H1 (cell line): ENCODE measurements at regions not wholly inside any gene's neighbourhood (a gene's known extent, or its start where the extent isn't known, plus 50 kb on each side); places are given as distances from the start of the nearest gene placed in this dataset.
"Not testable (repeated sequence)": the region's sequence is repeated elsewhere in the genome, so short reads cannot be mapped to it uniquely, and the experiment has no call there.

Experiments used
- CTCF ChIA-PET: fragments of 300-600 bp; sonication (Branson Sonifier 250); formaldehyde crosslinking; loops from one replicate; lab custom pipeline; 2021; ENCODE audit not compliant: partially characterized antibody; lab: Charles Lee
- POLR2A ChIA-PET: fragments of 300-600 bp; sonication (Branson Sonifier 250); formaldehyde crosslinking; loops from one replicate; lab custom pipeline; 2021; ENCODE audit warnings: inconsistent platforms; ENCODE audit not compliant: partially characterized antibody; lab: Charles Lee
- DNase-seq, 2 experiments: peaks; one replicate each; pipeline versions ENCODE4 v3.0.0 to v3.0.0-alpha.2; 2010 to 2022; ENCODE audit warnings: low spot score in 2 of 2, low read depth in 1 of 2, mixed read lengths in 1 of 2
- FAIRE-seq: peaks from 2 replicates; lab custom pipeline; 2011; peaks lifted over from hg19 to GRCh38; lab: Jason Lieb, UNC
- H2AFZ ChIP-seq: 2 replicates; pipeline ENCODE4 v1.8.1; 2012; ENCODE audit warnings: low read length, inconsistent platforms
- H2AK5ac ChIP-seq: 2 replicates; pipeline ENCODE4 v1.6.1; 2013; ENCODE audit warnings: low read depth, low read length
- H2BK120ac ChIP-seq: replicated peaks from 2 replicates; pipeline ENCODE3; 2013; ENCODE audit warnings: low read depth, low read length, inconsistent platforms
- H2BK12ac ChIP-seq: 2 replicates; pipeline ENCODE4 v1.6.1; 2013; ENCODE audit warnings: low read depth, low read length
- H2BK15ac ChIP-seq: 2 replicates; pipeline ENCODE4 v1.6.1; 2013; ENCODE audit warnings: low read length
- H2BK20ac ChIP-seq: 2 replicates; pipeline ENCODE4 v1.6.1; 2013; ENCODE audit warnings: low read length
- H2BK5ac ChIP-seq: 2 replicates; pipeline ENCODE4 v1.6.1; 2013; ENCODE audit warnings: low read depth, low read length
- H3K14ac ChIP-seq: 2 replicates; pipeline ENCODE4 v1.6.1; 2013; ENCODE audit warnings: inconsistent platforms; ENCODE audit not compliant: insufficient read length
- H3K18ac ChIP-seq: 2 replicates; pipeline ENCODE4 v1.6.1; 2013; ENCODE audit warnings: low read length; ENCODE audit errors: extremely low read depth
- H3K23ac ChIP-seq: 2 replicates; pipeline ENCODE4 v1.6.1; 2013; ENCODE audit warnings: inconsistent platforms; ENCODE audit not compliant: insufficient read length
- H3K23me2 ChIP-seq: 2 replicates; pipeline ENCODE4 v1.6.1; 2013; ENCODE audit warnings: low read depth, low read length
- H3K27ac ChIP-seq: 2 replicates; pipeline ENCODE4 v1.6.1; 2011; ENCODE audit warnings: low read depth, low read length, inconsistent platforms
- H3K27me3 ChIP-seq, 4 experiments: replicated peaks in 1 of 4; 1 replicate in 1 of 4; 2 replicates in 3 of 4; pipeline versions ENCODE4 v1.6.1 to v1.8.1; 2011 to 2013; ENCODE audit warnings: low read length in 3 of 4, mild to moderate bottlenecking in 3 of 4, inconsistent platforms in 2 of 4, mixed read lengths in 2 of 4, moderate library complexity in 1 of 4; ENCODE audit not compliant: control insufficient read depth in 3 of 4, insufficient read depth in 3 of 4; ENCODE audit errors: extremely low read depth in 1 of 4
- H3K36me3 ChIP-seq, 4 experiments: 2 replicates each; pipeline versions ENCODE4 v1.6.1 to v1.8.1; 2011 to 2013; ENCODE audit warnings: mild to moderate bottlenecking in 4 of 4, low read length in 3 of 4, moderate library complexity in 2 of 4, control low read depth in 1 of 4, inconsistent platforms in 1 of 4; ENCODE audit not compliant: insufficient read depth in 4 of 4, control insufficient read depth in 2 of 4
- H3K4ac ChIP-seq: replicated peaks from 2 replicates; pipeline ENCODE3; 2013; ENCODE audit warnings: low read length, low read depth, mixed read lengths, inconsistent platforms; ENCODE audit not compliant: insufficient read length
- H3K4me1 ChIP-seq, 4 experiments: replicated peaks in 1 of 4; 1 replicate in 1 of 4; 2 replicates in 3 of 4; pipeline versions ENCODE4 v1.6.1 to v1.8.1; 2011 to 2013; ENCODE audit warnings: low read length in 3 of 4, inconsistent platforms in 2 of 4, mixed read lengths in 1 of 4; ENCODE audit not compliant: insufficient read depth in 4 of 4, control insufficient read depth in 3 of 4
- H3K4me2 ChIP-seq, 2 experiments: 2 replicates each; pipeline versions ENCODE4 v1.6.1 to v1.8.1; 2011 to 2013; ENCODE audit warnings: low read depth in 2 of 2, low read length in 2 of 2, control low read depth in 1 of 2, inconsistent platforms in 1 of 2, mild to moderate bottlenecking in 1 of 2; ENCODE audit not compliant: insufficient read depth in 1 of 2
- H3K4me3 ChIP-seq, 4 experiments: fragments of 200-600, 300-600 bp in 1 of 4; sonication (generic), shearing (Covaris generic), sonication (Bioruptor Twin) in 1 of 4; 2 replicates each; pipeline versions ENCODE4 v1.5.1 to v1.8.1; 2011 to 2016; ENCODE audit warnings: low read length in 4 of 4, low read depth in 3 of 4, control low read depth in 2 of 4, inconsistent platforms in 2 of 4, mild to moderate bottlenecking in 2 of 4, mixed read lengths in 1 of 4, moderate library complexity in 1 of 4; ENCODE audit not compliant: insufficient read depth in 2 of 4; ENCODE audit errors: extremely low read depth in 1 of 4
- H3K56ac ChIP-seq: replicated peaks from 2 replicates; pipeline ENCODE3; 2013; ENCODE audit warnings: low read depth, mild to moderate bottlenecking, mixed read lengths, low read length, inconsistent platforms; ENCODE audit not compliant: insufficient read length
- H3K79me1 ChIP-seq: 2 replicates; pipeline ENCODE4 v1.6.1; 2013; ENCODE audit warnings: low read depth, low read length, control low read depth
- H3K79me2 ChIP-seq, 2 experiments: 2 replicates each; pipeline versions ENCODE4 v1.6.1 to v1.8.1; 2012 to 2013; ENCODE audit warnings: low read length in 2 of 2, mild to moderate bottlenecking in 2 of 2, inconsistent platforms in 1 of 2; ENCODE audit not compliant: insufficient read depth in 2 of 2, control insufficient read depth in 1 of 2
- H3K9ac ChIP-seq, 4 experiments: replicated peaks in 1 of 4; 1 replicate in 1 of 4; 2 replicates in 3 of 4; pipeline versions ENCODE4 v1.6.1 to v1.8.1; 2011 to 2013; ENCODE audit warnings: low read depth in 3 of 4, low read length in 3 of 4, control low read depth in 2 of 4, mild to moderate bottlenecking in 2 of 4, moderate library complexity in 2 of 4, inconsistent platforms in 1 of 4; ENCODE audit errors: extremely low read depth in 1 of 4
- H3K9me3 ChIP-seq, 2 experiments: 2 replicates each; pipeline versions ENCODE4 v1.6.1 to v1.8.1; 2012 to 2013; ENCODE audit warnings: mild to moderate bottlenecking in 2 of 2, moderate library complexity in 2 of 2, control low read depth in 1 of 2, inconsistent platforms in 1 of 2, low read depth in 1 of 2, low read length in 1 of 2, mixed read lengths in 1 of 2; ENCODE audit not compliant: insufficient read depth in 2 of 2
- H4K20me1 ChIP-seq, 2 experiments: replicated peaks in 1 of 2; 2 replicates each; pipeline versions ENCODE3 to v1.8.1; 2011 to 2013; ENCODE audit warnings: inconsistent platforms in 2 of 2, low read length in 2 of 2, mild to moderate bottlenecking in 1 of 2; ENCODE audit not compliant: insufficient read depth in 2 of 2, control insufficient read depth in 1 of 2
- H4K5ac ChIP-seq: 2 replicates; pipeline ENCODE4 v1.6.1; 2013; ENCODE audit warnings: low read length, low read depth, mixed read lengths, inconsistent platforms; ENCODE audit not compliant: insufficient read length
- H4K8ac ChIP-seq: 2 replicates; pipeline ENCODE4 v1.8.0; 2013; ENCODE audit warnings: mild to moderate bottlenecking, moderate library complexity, low read length, inconsistent platforms; ENCODE audit not compliant: insufficient read depth; ENCODE audit errors: extremely low read depth
- H4K91ac ChIP-seq: replicated peaks from 2 replicates; pipeline ENCODE3; 2013; ENCODE audit warnings: low read length, mixed read lengths, inconsistent platforms; ENCODE audit not compliant: insufficient read length
- WGBS, 2 experiments: shearing (Covaris generic) in 1 of 2; methylation state at CpG; one replicate each; pipeline versions ENCODE4 v1.1.6 to v1.1.7; 2013 to 2015; ENCODE audit warnings: low lambda C conversion rate in 2 of 2, mixed read lengths in 2 of 2, inconsistent platforms in 1 of 2, low coverage in 1 of 2, missing lambda C conversion rate in 1 of 2; ENCODE audit not compliant: insufficient replicate concordance in 2 of 2, insufficient coverage in 1 of 2, insufficient read length in 1 of 2; ENCODE audit errors: extremely low coverage in 1 of 2, missing lambda C conversion rate in 1 of 2; 5-methylcytosine and 5-hydroxymethylcytosine counted together

DNA sequence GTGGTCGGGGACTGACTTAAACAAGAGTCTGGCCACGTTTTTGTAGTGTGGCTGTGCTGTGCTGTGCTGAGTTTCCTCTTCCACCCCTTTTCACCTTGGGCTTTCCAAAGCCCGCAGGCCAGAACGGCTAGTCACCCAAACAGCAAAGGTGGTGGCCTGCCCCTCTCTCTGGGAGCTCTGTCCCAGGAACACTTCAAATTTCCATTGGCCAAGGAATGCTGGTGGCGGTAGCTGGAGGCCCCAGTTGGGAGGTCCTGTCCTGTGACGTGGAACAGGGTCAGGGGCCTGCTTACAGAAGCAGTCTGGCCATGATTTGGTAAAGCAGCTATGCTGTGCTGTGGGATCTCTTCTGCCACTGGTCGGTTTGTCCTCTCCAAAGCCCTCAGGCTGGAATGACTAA, 628.1 kb upstream of the DEFB115 start:
- peaks cover 46 to 86% of the 10 kb centered on the region in 2 experiments; a peak in 3 of 4 replicates for H3K9me3 ChIP-seq
- FAIRE-seq, H2BK120ac ChIP-seq, H4K8ac ChIP-seq, H3K27ac ChIP-seq, H4K5ac ChIP-seq, H2AK5ac ChIP-seq, H3K4me1 ChIP-seq, H2BK12ac ChIP-seq, H3K79me1 ChIP-seq, H2BK15ac ChIP-seq, H3K79me2 ChIP-seq, H3K14ac ChIP-seq, CTCF ChIA-PET, H2BK20ac ChIP-seq, H3K36me3 ChIP-seq, H3K4me3 ChIP-seq, H3K23me2 ChIP-seq, H3K4me2 ChIP-seq, H2BK5ac ChIP-seq, H3K27me3 ChIP-seq, H2AFZ ChIP-seq, H3K56ac ChIP-seq, H4K91ac ChIP-seq, H3K18ac ChIP-seq, H3K4ac ChIP-seq, DNase-seq, H4K20me1 ChIP-seq, H3K9ac ChIP-seq, POLR2A ChIA-PET, H3K23ac ChIP-seq: not testable (repeated sequence)
- 82% methylated on average over 6 of the region's 7 CpGs; no CpG with 5 or more reads in 1 of the 2 experiments for WGBS, 2 experiments
